ENCODE measurements at regions not wholly inside any gene's neighbourhood (a gene's known extent, or its start where the extent isn't known, plus 50 kb on each side); places are given as distances from the start of the nearest gene placed in this dataset.

DNA sequence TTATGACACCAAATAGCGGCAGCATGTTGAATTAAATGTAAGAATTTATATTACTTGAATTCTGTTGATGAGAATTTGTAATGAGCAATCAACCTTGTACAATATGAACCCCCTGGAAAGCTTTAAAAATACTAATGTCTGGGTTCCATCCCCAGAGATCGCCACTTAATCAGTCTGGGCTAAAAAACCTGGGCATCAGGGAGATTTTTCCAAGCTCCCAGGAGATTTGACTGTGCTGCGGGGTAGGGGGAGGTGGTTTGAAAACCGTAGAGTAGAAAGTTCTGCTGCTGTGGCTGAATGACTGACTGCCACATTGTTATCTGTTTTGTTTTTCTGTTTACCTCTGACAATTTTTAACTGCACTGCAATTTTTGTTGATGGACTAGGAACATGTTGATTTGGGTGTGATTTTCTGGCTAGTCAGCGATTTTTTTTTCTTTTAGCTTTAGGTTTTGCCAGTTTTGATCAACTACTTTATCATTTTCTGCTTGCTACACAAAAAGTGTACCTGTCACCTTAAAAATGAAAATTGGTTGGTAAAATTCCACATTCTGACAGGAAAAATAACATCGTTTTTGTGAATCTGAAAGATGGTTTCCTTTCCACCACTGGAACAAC is 79.3 kb downstream of the PCTP start:
- H3K27ac Mint-ChIP-seq: no peak overlapping the region
- no peak overlapping the region for H3K4me3 Mint-ChIP-seq
- H3K36me3 Mint-ChIP-seq (ENCODE audit: low read depth): no peaks in the 10 kb centered on the region
- ATAC-seq (replicated peaks): no peak
- peaks cover 21% of the 10 kb centered on the region for H3K27me3 Mint-ChIP-seq
- H3K9me3 Mint-ChIP-seq: no peaks in the 10 kb centered on the region
- no peaks in the 10 kb centered on the region for H3K4me1 Mint-ChIP-seq

GRCh38 chr17:55830699-55831471 is 80.0 kb downstream of the PCTP start:
- ATAC-seq (replicated peaks): no peak
- no peaks in the 10 kb centered on the region for H3K4me1 Mint-ChIP-seq
- no peaks in the 10 kb centered on the region for H3K9me3 Mint-ChIP-seq
- H3K4me3 Mint-ChIP-seq: no peak overlapping the region
- H3K27ac Mint-ChIP-seq: no peak overlapping the region
- no peaks in the 10 kb centered on the region for H3K36me3 Mint-ChIP-seq (ENCODE audit: low read depth)
- peaks cover 18% of the 10 kb centered on the region for H3K27me3 Mint-ChIP-seq

DNA sequence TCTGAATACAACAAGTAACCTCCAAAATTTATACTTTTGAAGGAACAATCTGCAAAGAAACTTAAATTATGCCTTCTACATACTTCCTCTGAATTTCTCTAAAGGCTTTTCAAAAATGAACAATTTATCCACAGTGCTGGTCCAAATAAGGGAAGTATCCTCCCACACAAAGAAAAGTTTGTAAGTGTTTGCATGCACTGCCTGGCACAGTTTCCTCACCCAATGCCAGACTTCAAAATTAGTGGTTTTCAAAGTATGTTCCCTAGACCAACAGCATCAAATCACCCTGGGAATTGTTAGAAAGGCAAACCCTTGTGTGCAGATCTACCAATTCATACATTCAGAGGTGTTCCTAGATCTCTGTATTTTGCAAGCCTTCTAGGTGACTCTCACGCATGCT is 82.5 kb downstream of the PCTP start:
- Mint-ChIP-seq H3K36me3 (ENCODE audit: low read depth) (no peaks in the 10 kb centered on the region), H3K27me3 (peaks cover 25% of the 10 kb centered on the region), H3K27ac (no peak overlapping the region), H3K4me3 (no peak overlapping the region), H3K4me1 (no peaks in the 10 kb centered on the region), H3K9me3 (no peaks in the 10 kb centered on the region)
- no peak for ATAC-seq (replicated peaks)

GRCh38 chr17:55842405-55843158 is 91.7 kb downstream of the PCTP start:
- no peaks in the 10 kb centered on the region for H3K36me3 Mint-ChIP-seq (ENCODE audit: low read depth)
- H3K4me3 Mint-ChIP-seq: no peak overlapping the region
- H3K27ac Mint-ChIP-seq: no peak overlapping the region
- no peak for ATAC-seq (replicated peaks)
- peaks cover 49% of the 10 kb centered on the region for H3K27me3 Mint-ChIP-seq
- no peaks in the 10 kb centered on the region for H3K4me1 Mint-ChIP-seq
- no peaks in the 10 kb centered on the region for H3K9me3 Mint-ChIP-seq

DNA sequence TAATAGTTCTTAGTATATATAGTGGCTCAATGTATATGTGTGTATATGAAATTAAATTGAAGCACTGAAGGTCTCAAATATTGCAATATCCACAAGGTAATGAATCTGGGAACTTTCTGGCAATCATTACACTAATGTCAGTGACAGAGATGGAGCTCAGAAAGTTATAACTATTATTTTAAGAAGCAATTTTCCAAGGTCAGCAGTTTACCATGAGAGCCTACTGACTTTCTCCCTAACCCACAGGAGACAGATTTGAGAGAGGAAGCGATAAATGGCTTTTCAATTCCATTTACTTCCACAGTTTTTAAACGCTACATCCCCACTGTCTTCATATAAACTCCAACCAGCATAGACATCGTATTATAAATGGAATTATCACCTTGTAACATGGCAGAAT is 92.9 kb downstream of the PCTP start:
- no peak for ATAC-seq (replicated peaks)
- Mint-ChIP-seq H3K9me3 (no peaks in the 10 kb centered on the region), H3K27me3 (peaks cover 48% of the 10 kb centered on the region), H3K4me1 (no peaks in the 10 kb centered on the region), H3K27ac (no peak overlapping the region), H3K4me3 (no peak overlapping the region), H3K36me3 (ENCODE audit: low read depth) (no peaks in the 10 kb centered on the region)

- H3K4me1 Mint-ChIP-seq: no peaks in the 10 kb centered on the region
- no peaks in the 10 kb centered on the region for H3K36me3 Mint-ChIP-seq (ENCODE audit: low read depth)
- no peak overlapping the region for H3K4me3 Mint-ChIP-seq
- H3K27ac Mint-ChIP-seq: no peak overlapping the region
- no peaks in the 10 kb centered on the region for H3K9me3 Mint-ChIP-seq
- ATAC-seq (replicated peaks): no peak
- H3K27me3 Mint-ChIP-seq: peaks cover 48% of the 10 kb centered on the region
Measured at GRCh38 chr17:55845385-55845784, 94.5 kb downstream of the PCTP start.

DNA sequence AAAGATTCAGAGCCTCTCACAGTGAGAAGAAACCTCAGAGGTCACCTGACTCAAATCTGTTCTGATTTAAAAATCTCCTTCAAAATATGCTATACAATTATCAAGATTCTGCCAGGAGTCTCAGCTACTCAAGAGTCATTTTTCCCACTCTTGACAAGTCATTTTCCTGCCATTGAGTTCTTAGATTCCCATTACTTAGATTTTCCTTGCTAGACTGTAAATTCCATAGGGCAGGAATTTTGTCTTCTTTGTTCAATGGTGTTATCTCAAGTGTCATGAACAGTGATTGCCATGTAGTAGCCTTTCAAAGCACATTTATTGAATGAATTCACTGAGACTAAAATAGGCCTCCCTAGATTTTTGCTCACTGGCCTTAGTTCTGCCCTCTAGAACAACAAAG is 95.9 kb downstream of the PCTP start:
- no peaks in the 10 kb centered on the region for H3K9me3 Mint-ChIP-seq
- H3K36me3 Mint-ChIP-seq (ENCODE audit: low read depth): no peaks in the 10 kb centered on the region
- no peak for ATAC-seq (replicated peaks)
- no peak overlapping the region for H3K27ac Mint-ChIP-seq
- H3K4me1 Mint-ChIP-seq: no peaks in the 10 kb centered on the region
- H3K4me3 Mint-ChIP-seq: no peak overlapping the region
- peaks cover 40% of the 10 kb centered on the region for H3K27me3 Mint-ChIP-seq

DNA sequence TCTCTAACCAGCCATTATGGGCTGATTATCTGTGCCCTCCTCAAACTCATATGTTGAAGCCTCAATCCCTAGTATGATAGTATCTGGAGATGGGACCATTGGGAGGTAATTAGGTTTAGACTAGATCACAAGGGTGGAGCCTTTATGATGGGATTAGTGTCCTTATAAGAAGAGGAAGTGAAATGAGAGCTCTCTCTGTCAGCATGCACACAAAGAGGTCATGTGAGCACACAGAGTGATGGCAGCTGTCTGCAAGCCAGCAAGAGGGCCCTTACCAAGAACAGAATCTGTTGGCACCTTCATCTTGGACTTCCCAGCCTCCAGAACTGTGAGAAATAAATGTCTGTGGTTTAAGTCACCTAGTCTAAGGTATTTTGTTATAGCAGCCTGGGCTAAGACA is 101.9 kb downstream of the PCTP start:
- H3K4me3 Mint-ChIP-seq: no peak overlapping the region
- ATAC-seq (replicated peaks): no peak
- no peaks in the 10 kb centered on the region for H3K4me1 Mint-ChIP-seq
- H3K27ac Mint-ChIP-seq: no peak overlapping the region
- no peaks in the 10 kb centered on the region for H3K36me3 Mint-ChIP-seq (ENCODE audit: low read depth)
- no peaks in the 10 kb centered on the region for H3K9me3 Mint-ChIP-seq
- H3K27me3 Mint-ChIP-seq: peaks cover 6% of the 10 kb centered on the region

- Mint-ChIP-seq H3K27ac (no peak overlapping the region), H3K4me1 (no peaks in the 10 kb centered on the region)
Measured at GRCh38 chr17:55859301-55859795, 108.5 kb downstream of the PCTP start.

DNA sequence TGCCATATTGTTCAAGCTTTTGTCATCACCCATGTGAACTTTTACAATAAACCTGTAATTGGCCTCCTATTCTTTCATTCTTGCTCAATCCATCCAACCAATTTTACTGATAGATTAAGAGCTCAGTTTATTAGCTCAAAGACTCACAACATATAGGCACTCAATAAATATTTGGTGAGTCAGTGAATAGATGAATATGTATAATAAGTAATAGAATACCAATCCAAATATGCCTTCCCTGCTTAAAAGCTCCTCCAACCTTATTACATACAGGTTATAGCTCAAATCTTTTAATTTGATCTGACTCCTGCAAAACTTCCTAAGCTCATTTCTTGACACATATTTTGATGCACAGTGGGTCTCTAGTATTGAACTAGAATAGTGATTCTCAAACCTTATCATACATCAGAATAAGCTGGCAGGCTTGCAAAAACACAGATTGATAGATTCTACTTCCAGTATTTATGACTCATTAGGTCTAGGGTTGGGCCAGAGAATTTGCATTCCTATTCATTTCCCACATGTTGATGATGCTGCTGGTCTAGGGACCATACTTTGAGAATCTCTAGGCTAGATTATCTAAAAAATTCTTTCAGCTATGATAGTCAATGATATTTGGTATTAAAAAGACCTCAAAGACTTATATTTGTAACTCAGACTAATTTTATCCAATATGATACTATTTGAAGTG is 114.4 kb downstream of the PCTP start:
- H3K4me3 Mint-ChIP-seq: no peak overlapping the region
- peaks cover 10% of the 10 kb centered on the region for H3K27me3 Mint-ChIP-seq
- peaks cover 3% of the 10 kb centered on the region for H3K9me3 Mint-ChIP-seq
- no peak for ATAC-seq (replicated peaks)
- H3K4me1 Mint-ChIP-seq: no peaks in the 10 kb centered on the region
- H3K36me3 Mint-ChIP-seq (ENCODE audit: low read depth): no peaks in the 10 kb centered on the region
- H3K27ac Mint-ChIP-seq: no peak overlapping the region

More at GRCh38 chr17:55859301-55859795, 108.5 kb downstream of the PCTP start:
- H3K27me3 Mint-ChIP-seq: peaks cover 9% of the 10 kb centered on the region
- no peak overlapping the region for H3K4me3 Mint-ChIP-seq
- H3K9me3 Mint-ChIP-seq: peaks cover 3% of the 10 kb centered on the region
- no peak for ATAC-seq (replicated peaks)
- H3K36me3 Mint-ChIP-seq (ENCODE audit: low read depth): no peaks in the 10 kb centered on the region

DNA sequence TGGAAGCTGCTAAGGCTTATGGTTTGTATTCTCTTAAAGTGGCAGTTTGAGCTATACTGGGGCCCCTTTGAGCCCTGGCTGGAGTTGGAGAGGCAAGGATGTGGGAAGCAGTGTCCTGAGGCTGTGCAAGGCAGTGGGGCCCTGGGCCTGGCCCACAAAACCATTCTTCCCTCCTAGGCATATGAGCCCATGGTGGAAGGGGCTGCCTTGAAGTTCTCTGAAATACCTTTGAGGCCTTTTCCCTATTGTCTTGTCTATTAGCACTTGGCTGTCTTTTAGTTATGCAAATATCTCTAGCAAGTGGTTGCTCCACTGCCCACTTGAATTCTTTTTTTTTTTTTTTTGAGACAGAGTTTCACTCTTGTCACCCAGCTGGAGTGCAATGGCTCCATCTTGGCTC is 119.2 kb downstream of the PCTP start:
- Mint-ChIP-seq H3K36me3 (ENCODE audit: low read depth) (no peaks in the 10 kb centered on the region), H3K4me3 (no peak overlapping the region), H3K27me3 (peaks cover 5% of the 10 kb centered on the region), H3K9me3 (no peaks in the 10 kb centered on the region), H3K27ac (no peak overlapping the region), H3K4me1 (no peaks in the 10 kb centered on the region)
- no peak for ATAC-seq (replicated peaks)

- H3K36me3 Mint-ChIP-seq (ENCODE audit: low read depth): no peaks in the 10 kb centered on the region
- ATAC-seq (replicated peaks): no peak
- no peaks in the 10 kb centered on the region for H3K4me1 Mint-ChIP-seq
- no peak overlapping the region for H3K4me3 Mint-ChIP-seq
- H3K27ac Mint-ChIP-seq: no peak overlapping the region
- H3K27me3 Mint-ChIP-seq: peaks cover 5% of the 10 kb centered on the region
- no peaks in the 10 kb centered on the region for H3K9me3 Mint-ChIP-seq
Measured at GRCh38 chr17:55872374-55872773, 121.5 kb downstream of the PCTP start.

- Mint-ChIP-seq H3K4me1 (no peaks in the 10 kb centered on the region), H3K4me3 (no peak overlapping the region), H3K27ac (no peak overlapping the region), H3K27me3 (peaks cover 8% of the 10 kb centered on the region), H3K36me3 (ENCODE audit: low read depth) (no peaks in the 10 kb centered on the region), H3K9me3 (no peaks in the 10 kb centered on the region)
- no peak for ATAC-seq (replicated peaks)
Measured at GRCh38 chr17:55873017-55873758, 122.3 kb downstream of the PCTP start.

DNA sequence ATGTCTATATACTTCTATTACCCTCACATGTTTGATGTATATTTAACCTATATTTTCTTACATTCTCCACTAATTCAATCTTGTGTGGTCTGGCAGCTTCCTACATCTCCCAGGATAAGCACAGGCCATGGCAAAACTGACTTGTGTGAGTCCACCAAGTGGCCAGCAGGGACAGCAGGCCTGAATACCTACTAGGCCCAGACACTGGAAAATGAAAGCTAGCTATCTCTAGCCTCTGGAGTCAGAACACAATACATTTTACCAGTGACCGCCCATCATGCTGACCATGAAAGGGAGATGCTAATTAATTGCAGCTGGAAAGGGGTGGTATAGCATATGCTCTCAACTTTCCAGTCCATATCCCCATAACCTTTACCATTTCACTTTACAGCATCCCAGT is 132.3 kb downstream of the PCTP start:
- Mint-ChIP-seq H3K9me3 (no peaks in the 10 kb centered on the region), H3K4me3 (no peak overlapping the region)

More for the DNA sequence above, 132.3 kb downstream of the PCTP start:
- Mint-ChIP-seq H3K27me3 (no peaks in the 10 kb centered on the region), H3K4me1 (no peaks in the 10 kb centered on the region), H3K27ac (no peak overlapping the region), H3K36me3 (ENCODE audit: low read depth) (no peaks in the 10 kb centered on the region)
- ATAC-seq (replicated peaks): no peak

Measured in activated T-helper 17 cell treated with anti-CD3 and anti-CD28 coated beads, Interleukin-2, amount 50 U/mL, for 72 hours (primary cell).